ENCODE measurements at regions not wholly inside any gene's neighbourhood (a gene's known extent, or its start where the extent isn't known, plus 50 kb on each side); places are given as distances from the start of the nearest gene placed in this dataset.

DNA sequence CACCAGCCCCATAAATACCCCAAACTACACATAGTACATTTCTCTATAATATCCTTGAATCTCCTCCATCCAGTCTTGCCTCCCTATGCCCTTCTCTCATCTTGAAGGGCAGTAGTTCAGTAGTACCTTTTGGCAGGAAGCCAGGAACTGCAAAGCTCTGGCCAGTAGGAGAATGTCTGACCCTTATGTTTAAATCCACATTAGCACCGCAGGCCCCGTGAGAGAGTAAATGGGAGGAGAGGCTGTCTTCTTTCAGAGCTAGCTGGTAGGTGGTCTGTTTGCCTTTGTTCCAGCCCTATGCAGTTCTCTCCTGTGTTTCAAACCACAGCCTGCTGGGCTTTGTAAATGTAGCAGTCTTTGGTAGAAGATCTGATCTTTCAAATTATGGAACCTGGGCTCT lies 690.7 kb downstream of the DOK5 start:
- TF ChIP-seq, protein P1, sequence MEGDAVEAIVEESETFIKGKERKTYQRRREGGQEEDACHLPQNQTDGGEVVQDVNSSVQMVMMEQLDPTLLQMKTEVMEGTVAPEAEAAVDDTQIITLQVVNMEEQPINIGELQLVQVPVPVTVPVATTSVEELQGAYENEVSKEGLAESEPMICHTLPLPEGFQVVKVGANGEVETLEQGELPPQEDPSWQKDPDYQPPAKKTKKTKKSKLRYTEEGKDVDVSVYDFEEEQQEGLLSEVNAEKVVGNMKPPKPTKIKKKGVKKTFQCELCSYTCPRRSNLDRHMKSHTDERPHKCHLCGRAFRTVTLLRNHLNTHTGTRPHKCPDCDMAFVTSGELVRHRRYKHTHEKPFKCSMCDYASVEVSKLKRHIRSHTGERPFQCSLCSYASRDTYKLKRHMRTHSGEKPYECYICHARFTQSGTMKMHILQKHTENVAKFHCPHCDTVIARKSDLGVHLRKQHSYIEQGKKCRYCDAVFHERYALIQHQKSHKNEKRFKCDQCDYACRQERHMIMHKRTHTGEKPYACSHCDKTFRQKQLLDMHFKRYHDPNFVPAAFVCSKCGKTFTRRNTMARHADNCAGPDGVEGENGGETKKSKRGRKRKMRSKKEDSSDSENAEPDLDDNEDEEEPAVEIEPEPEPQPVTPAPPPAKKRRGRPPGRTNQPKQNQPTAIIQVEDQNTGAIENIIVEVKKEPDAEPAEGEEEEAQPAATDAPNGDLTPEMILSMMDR (IDR thresholded peaks at IDR 0.05): no peak
- TF ChIP-seq POLR2A (IDR thresholded peaks at IDR 0.05): no peak
